Neural progenitor cell (in vitro differentiated cells): ENCODE measurements at regions not wholly inside any gene's neighbourhood (a gene's known extent, or its start where the extent isn't known, plus 50 kb on each side); places are given as distances from the start of the nearest gene placed in this dataset.

ENCODE experiments used
- CTCF ChIP-seq: fragments of 200-600 bp; sonication (generic); IDR thresholded peaks from 2 replicates; pipeline ENCODE4 v1.5.1; 2017; ENCODE audit warnings: antibody characterized with exemption, mild to moderate bottlenecking
- EZH2 ChIP-seq: fragments of 200-600 bp; sonication (generic); IDR thresholded peaks from 2 replicates; pipeline ENCODE4 v1.6.1; 2017; ENCODE audit warnings: antibody characterized with exemption, mild to moderate bottlenecking, moderate library complexity
- EZH2phosphoT487 ChIP-seq: fragments of 200-600 bp; sonication (generic); IDR thresholded peaks from 2 replicates; pipeline ENCODE4 v1.6.1; 2017; ENCODE audit warnings: antibody characterized with exemption

- no peak for TF ChIP-seq CTCF
- no peak for TF ChIP-seq EZH2phosphoT487
- no peak for TF ChIP-seq EZH2
These were observed 808.9 kb upstream of the WWC1 start for GRCh38 chr5:167482555-167482954.
